Muscle layer of colon (tissue), 2 donors: ENCODE measurements at regions not wholly inside any gene's neighbourhood (a gene's known extent, or its start where the extent isn't known, plus 50 kb on each side); places are given as distances from the start of the nearest gene placed in this dataset.

Experiments used
- H3K27ac ChIP-seq: one replicate; pipeline ENCODE4 v1.7.0; 2013; ENCODE audit warnings: low read depth, mild to moderate bottlenecking, low read length, moderate library complexity
- H3K27me3 ChIP-seq, 2 donors: one replicate each; pipeline ENCODE4 v1.7.0; 2013; ENCODE audit warnings: low read length in 2 of 2, mild to moderate bottlenecking in 2 of 2; ENCODE audit not compliant: insufficient read depth in 2 of 2, control insufficient read depth in 1 of 2
- H3K36me3 ChIP-seq: one replicate; pipeline ENCODE4 v1.7.0; 2013; ENCODE audit warnings: mild to moderate bottlenecking, low read length; ENCODE audit not compliant: insufficient read depth
- H3K4me1 ChIP-seq: one replicate; pipeline ENCODE4 v1.7.0; 2013; ENCODE audit warnings: mild to moderate bottlenecking, low read length; ENCODE audit not compliant: insufficient read depth
- H3K4me3 ChIP-seq, 2 donors: one replicate each; pipeline ENCODE4 v1.7.0; 2013; ENCODE audit warnings: low read length in 2 of 2, low read depth in 1 of 2, mild to moderate bottlenecking in 1 of 2, moderate library complexity in 1 of 2
- H3K9ac ChIP-seq: one replicate; pipeline ENCODE4 v1.7.0; 2013; ENCODE audit warnings: low read length
- H3K9me3 ChIP-seq: one replicate; pipeline ENCODE4 v1.7.0; 2013; ENCODE audit warnings: mild to moderate bottlenecking, low read length
- donor health status: abdominal sarcoma.
- donor health status: Adenocarcinoma of cecum.

GRCh38 chr5:169411786-169412430 is 111.0 kb upstream of the SLIT3 start:
- no peaks in the 10 kb centered on the region for H3K36me3 ChIP-seq
- no peak overlapping the region for H3K9ac ChIP-seq
- no peaks in the 10 kb centered on the region for H3K27me3 ChIP-seq
- no peak overlapping the region for H3K27ac ChIP-seq
- no peaks in the 10 kb centered on the region for H3K9me3 ChIP-seq
- no peak overlapping the region for H3K4me3 ChIP-seq
- H3K4me1 ChIP-seq = peaks cover 6% of the 10 kb centered on the region

- no peaks in the 10 kb centered on the region for H3K9me3 ChIP-seq
- H3K36me3 ChIP-seq = no peaks in the 10 kb centered on the region
- peaks cover 6% of the 10 kb centered on the region for H3K4me1 ChIP-seq
- no peak overlapping the region for H3K9ac ChIP-seq
- H3K4me3 ChIP-seq = no peak overlapping the region
- H3K27me3 ChIP-seq = no peaks in the 10 kb centered on the region
- no peak overlapping the region for H3K27ac ChIP-seq
Observed at GRCh38 chr5:169410996-169411783, 110.3 kb upstream of the SLIT3 start.

GRCh38 chr5:169408731-169409130 is 107.8 kb upstream of the SLIT3 start:
- H3K4me1 ChIP-seq = peaks cover 6% of the 10 kb centered on the region
- H3K4me3 ChIP-seq = no peak overlapping the region
- H3K9ac ChIP-seq = no peak overlapping the region
- no peaks in the 10 kb centered on the region for H3K9me3 ChIP-seq
- no peaks in the 10 kb centered on the region for H3K36me3 ChIP-seq
- no peaks in the 10 kb centered on the region for H3K27me3 ChIP-seq
- H3K27ac ChIP-seq = no peak overlapping the region

- Histone ChIP-seq H3K9me3 (no peaks in the 10 kb centered on the region), H3K36me3 (no peaks in the 10 kb centered on the region), H3K27me3 (no peaks in the 10 kb centered on the region), H3K4me3 (no peak overlapping the region), H3K27ac (no peak overlapping the region), H3K4me1 (peaks cover 6% of the 10 kb centered on the region), H3K9ac (no peak overlapping the region)
Observed at GRCh38 chr5:169408171-169408570, 107.2 kb upstream of the SLIT3 start.

GRCh38 chr5:169404223-169404622 is 103.3 kb upstream of the SLIT3 start:
- Histone ChIP-seq H3K4me3 (no peak overlapping the region), H3K27me3 (no peaks in the 10 kb centered on the region), H3K36me3 (no peaks in the 10 kb centered on the region)

GRCh38 chr5:169398515-169398914 is 97.6 kb upstream of the SLIT3 start:
- no peaks in the 10 kb centered on the region for H3K4me1 ChIP-seq
- no peak overlapping the region for H3K4me3 ChIP-seq
- H3K9me3 ChIP-seq = no peaks in the 10 kb centered on the region
- no peak overlapping the region for H3K27ac ChIP-seq
- no peaks in the 10 kb centered on the region for H3K36me3 ChIP-seq
- no peaks in the 10 kb centered on the region for H3K27me3 ChIP-seq
- no peak overlapping the region for H3K9ac ChIP-seq

More at GRCh38 chr5:169404223-169404622, 103.3 kb upstream of the SLIT3 start:
- Histone ChIP-seq H3K4me1 (no peaks in the 10 kb centered on the region), H3K9me3 (no peaks in the 10 kb centered on the region), H3K9ac (no peak overlapping the region), H3K27ac (no peak overlapping the region)

- H3K9me3 ChIP-seq = no peaks in the 10 kb centered on the region
- H3K4me1 ChIP-seq = no peaks in the 10 kb centered on the region
- H3K36me3 ChIP-seq = no peaks in the 10 kb centered on the region
- H3K4me3 ChIP-seq = no peak overlapping the region
- H3K9ac ChIP-seq = no peak overlapping the region
- H3K27ac ChIP-seq = no peak overlapping the region
- no peaks in the 10 kb centered on the region for H3K27me3 ChIP-seq
Observed at GRCh38 chr5:169395136-169395535, 94.2 kb upstream of the SLIT3 start.

GRCh38 chr5:169394371-169394770 is 93.4 kb upstream of the SLIT3 start:
- Histone ChIP-seq H3K4me3 (no peak overlapping the region), H3K27ac (no peak overlapping the region), H3K4me1 (no peaks in the 10 kb centered on the region), H3K9me3 (no peaks in the 10 kb centered on the region), H3K36me3 (no peaks in the 10 kb centered on the region), H3K27me3 (no peaks in the 10 kb centered on the region), H3K9ac (no peak overlapping the region)

GRCh38 chr5:169393907-169394306 is 93.0 kb upstream of the SLIT3 start:
- Histone ChIP-seq H3K9ac (no peak overlapping the region), H3K9me3 (no peaks in the 10 kb centered on the region), H3K4me1 (no peaks in the 10 kb centered on the region), H3K27me3 (no peaks in the 10 kb centered on the region), H3K4me3 (no peak overlapping the region), H3K36me3 (no peaks in the 10 kb centered on the region), H3K27ac (no peak overlapping the region)

GRCh38 chr5:169390265-169390664 is 89.3 kb upstream of the SLIT3 start:
- Histone ChIP-seq H3K4me1 (no peaks in the 10 kb centered on the region), H3K27ac (no peak overlapping the region), H3K27me3 (no peaks in the 10 kb centered on the region), H3K4me3 (no peak overlapping the region), H3K9ac (no peak overlapping the region), H3K9me3 (no peaks in the 10 kb centered on the region), H3K36me3 (no peaks in the 10 kb centered on the region)

GRCh38 chr5:169389318-169389717 is 88.4 kb upstream of the SLIT3 start:
- no peaks in the 10 kb centered on the region for H3K9me3 ChIP-seq
- no peaks in the 10 kb centered on the region for H3K27me3 ChIP-seq
- H3K36me3 ChIP-seq = no peaks in the 10 kb centered on the region
- H3K27ac ChIP-seq = no peak overlapping the region
- no peak overlapping the region for H3K4me3 ChIP-seq
- H3K9ac ChIP-seq = no peak overlapping the region
- H3K4me1 ChIP-seq = no peaks in the 10 kb centered on the region

- H3K9ac ChIP-seq = no peak overlapping the region
- H3K9me3 ChIP-seq = no peaks in the 10 kb centered on the region
- H3K36me3 ChIP-seq = no peaks in the 10 kb centered on the region
- H3K4me1 ChIP-seq = no peaks in the 10 kb centered on the region
- no peak overlapping the region for H3K4me3 ChIP-seq
- no peaks in the 10 kb centered on the region for H3K27me3 ChIP-seq
- H3K27ac ChIP-seq = no peak overlapping the region
Observed at GRCh38 chr5:169385636-169386035, 84.7 kb upstream of the SLIT3 start.
